WTC11 (cell line): ENCODE measurements at regions not wholly inside any gene's neighbourhood (a gene's known extent, or its start where the extent isn't known, plus 50 kb on each side); places are given as distances from the start of the nearest gene placed in this dataset.
"Not testable (repeated sequence)": the region's sequence is repeated elsewhere in the genome, so short reads cannot be mapped to it uniquely, and the experiment has no call there.

ENCODE experiments used
- ATAC-seq: fragments of 200-7000 bp; cut with Tn5 transposase; 2 replicates; pipeline ENCODE4 v1.10.0; 2021; ENCODE audit warnings: mild to moderate bottlenecking, moderate library complexity
- CTCF ChIA-PET: fragments of 300-600 bp; sonication (Branson Sonifier 250); formaldehyde crosslinking; loops from one replicate; lab custom pipeline; 2021; ENCODE audit warnings: antibody characterized with exemption; lab: Charles Lee
- POLR2A ChIA-PET: fragments of 350-600 bp; sonication (Branson Sonifier 250); formaldehyde crosslinking; loops from one replicate; lab custom pipeline; 2021; ENCODE audit warnings: antibody characterized with exemption; lab: Charles Lee
- DNase-seq: peaks from one replicate; pipeline ENCODE4 v3.0.0; 2021; ENCODE audit warnings: low spot score
- H3K27ac Mint-ChIP-seq: 2 replicates; pipeline ENCODE4 v1.8.0; 2021; ENCODE audit warnings: mixed read lengths
- H3K27me3 Mint-ChIP-seq: 2 replicates; pipeline ENCODE4 v1.8.0; 2021; ENCODE audit warnings: low read depth, mild to moderate bottlenecking, moderate library complexity, mixed read lengths
- H3K36me3 Mint-ChIP-seq: 2 replicates; pipeline ENCODE4 v1.8.0; 2021; ENCODE audit warnings: mixed read lengths
- H3K4me1 Mint-ChIP-seq: 2 replicates; pipeline ENCODE4 v1.8.0; 2022; ENCODE audit warnings: mixed read lengths
- H3K4me3 Mint-ChIP-seq: 2 replicates; pipeline ENCODE4 v1.8.0; 2021; ENCODE audit warnings: mild to moderate bottlenecking, moderate library complexity, mixed read lengths
- H3K9me3 Mint-ChIP-seq: 2 replicates; pipeline ENCODE4 v1.8.0; 2021; ENCODE audit warnings: mixed read lengths
- ATF1 ChIP-seq: sonication (generic); formaldehyde crosslinking; IDR thresholded peaks from 2 replicates; pipeline ENCODE4 v1.8.1; 2023; ENCODE audit warnings: mild to moderate bottlenecking, moderate library complexity, missing genetic modification reagents
- CBFB ChIP-seq: sonication (generic); formaldehyde crosslinking; IDR thresholded peaks from 2 replicates; pipeline ENCODE4 v1.8.1; 2022; ENCODE audit warnings: mild to moderate bottlenecking, low read depth, missing genetic modification reagents
- CREB1 ChIP-seq: sonication (generic); formaldehyde crosslinking; IDR thresholded peaks from 2 replicates; pipeline ENCODE4 v1.8.0; 2023; ENCODE audit warnings: mild to moderate bottlenecking, missing genetic modification reagents
- CREM ChIP-seq: sonication (generic); formaldehyde crosslinking; IDR thresholded peaks from 2 replicates; pipeline ENCODE4 v1.8.1; 2022; ENCODE audit warnings: mild to moderate bottlenecking, missing genetic modification reagents, moderate library complexity
- E2F1 ChIP-seq: sonication (generic); formaldehyde crosslinking; IDR thresholded peaks from 2 replicates; pipeline ENCODE4 v1.8.0; 2022; ENCODE audit warnings: mild to moderate bottlenecking, missing genetic modification reagents
- E2F4 ChIP-seq: sonication (generic); formaldehyde crosslinking; IDR thresholded peaks from 2 replicates; pipeline ENCODE4 v1.8.1; 2022; ENCODE audit warnings: low read depth, mild to moderate bottlenecking, moderate library complexity, missing genetic modification reagents, borderline replicate concordance
- ETV6 ChIP-seq: sonication (generic); formaldehyde crosslinking; IDR thresholded peaks from 2 replicates; pipeline ENCODE4 v1.8.1; 2022; ENCODE audit warnings: mild to moderate bottlenecking, missing genetic modification reagents
- JUN ChIP-seq: sonication (generic); formaldehyde crosslinking; IDR thresholded peaks from 2 replicates; pipeline ENCODE4 v1.8.0; 2023; ENCODE audit warnings: mild to moderate bottlenecking, missing genetic modification reagents
- OVOL2 ChIP-seq: fragments of 250-450 bp; sonication (Bioruptor Pico); IDR thresholded peaks from 2 replicates; pipeline ENCODE4 v1.9.0; 2021; ENCODE audit warnings: mild to moderate bottlenecking, borderline replicate concordance
- PRDM15 ChIP-seq: sonication (generic); formaldehyde crosslinking; IDR thresholded peaks from 2 replicates; pipeline ENCODE4 v1.8.0; 2022; ENCODE audit warnings: missing genetic modification reagents
- TCF7 ChIP-seq: sonication (generic); formaldehyde crosslinking; IDR thresholded peaks from 2 replicates; pipeline ENCODE4 v1.8.0; 2022; ENCODE audit warnings: mild to moderate bottlenecking, low read depth, missing genetic modification reagents, moderate library complexity
- TEAD1 ChIP-seq: sonication (generic); formaldehyde crosslinking; IDR thresholded peaks from 2 replicates; pipeline ENCODE4 v1.8.0; 2022; ENCODE audit warnings: mild to moderate bottlenecking, missing genetic modification reagents
- TEAD4 ChIP-seq: sonication (generic); formaldehyde crosslinking; IDR thresholded peaks from 2 replicates; pipeline ENCODE4 v1.8.0; 2022; ENCODE audit warnings: mild to moderate bottlenecking, missing genetic modification reagents
- ZNF219 ChIP-seq: sonication (generic); formaldehyde crosslinking; IDR thresholded peaks from 2 replicates; pipeline ENCODE4 v1.8.0; 2023; ENCODE audit warnings: missing genetic modification reagents, mild to moderate bottlenecking, borderline replicate concordance
- ZNF317 ChIP-seq: sonication (generic); formaldehyde crosslinking; IDR thresholded peaks from 2 replicates; pipeline ENCODE4 v1.8.1; 2023; ENCODE audit warnings: low read depth, mild to moderate bottlenecking, moderate library complexity, missing genetic modification reagents, borderline replicate concordance
- TF ChIP-seq, protein P1 (sequence below): sonication (generic); formaldehyde crosslinking; IDR thresholded peaks from 2 replicates; pipeline ENCODE4 v1.8.1; 2023; ENCODE audit warnings: mild to moderate bottlenecking, missing genetic modification reagents, borderline replicate concordance
- TF ChIP-seq, protein P2 (sequence below): sonication (generic); formaldehyde crosslinking; IDR thresholded peaks from 2 replicates; pipeline ENCODE4 v1.8.1; 2022; ENCODE audit warnings: mild to moderate bottlenecking, moderate library complexity, missing genetic modification reagents
- TF ChIP-seq, protein P3 (sequence below): fragments of 250-450 bp; sonication (Bioruptor Pico); IDR thresholded peaks from 2 replicates; pipeline ENCODE4 v1.8.0; 2021; ENCODE audit warnings: mild to moderate bottlenecking
- TF ChIP-seq, protein P4 (sequence below): sonication (generic); formaldehyde crosslinking; IDR thresholded peaks from 2 replicates; pipeline ENCODE4 v1.8.1; 2022; ENCODE audit warnings: missing genetic modification reagents, borderline replicate concordance

GRCh38 chr5:17123010-17123409 lies 94.4 kb upstream of the BASP1 start:
- H3K27me3 Mint-ChIP-seq, result peaks cover 3% of the 10 kb centered on the region
- DNase-seq, result no peak
- no peaks in the 10 kb centered on the region; the same call in 1 of the 2 replicates for H3K36me3 Mint-ChIP-seq
- CTCF ChIA-PET, result interaction anchor here (0.6 kb wide), 1 partner anchor 9 kb away, joined by 3 read pairs; no protein-coding TSS in a partner anchor
- H3K27ac Mint-ChIP-seq, result no peak overlapping the region
- ATAC-seq, result no peak
- TF ChIP-seq ETV6 (CRISPR knock-in tag), result no peak
- no peak for TF ChIP-seq JUN (CRISPR knock-in tag)
- TF ChIP-seq TEAD4 (CRISPR knock-in tag), result no peak
- TF ChIP-seq ZNF317, result no peak
- TF ChIP-seq TCF7 (CRISPR knock-in tag), result no peak
- no peak for TF ChIP-seq CREB1 (CRISPR knock-in tag)
- TF ChIP-seq, protein P1, sequence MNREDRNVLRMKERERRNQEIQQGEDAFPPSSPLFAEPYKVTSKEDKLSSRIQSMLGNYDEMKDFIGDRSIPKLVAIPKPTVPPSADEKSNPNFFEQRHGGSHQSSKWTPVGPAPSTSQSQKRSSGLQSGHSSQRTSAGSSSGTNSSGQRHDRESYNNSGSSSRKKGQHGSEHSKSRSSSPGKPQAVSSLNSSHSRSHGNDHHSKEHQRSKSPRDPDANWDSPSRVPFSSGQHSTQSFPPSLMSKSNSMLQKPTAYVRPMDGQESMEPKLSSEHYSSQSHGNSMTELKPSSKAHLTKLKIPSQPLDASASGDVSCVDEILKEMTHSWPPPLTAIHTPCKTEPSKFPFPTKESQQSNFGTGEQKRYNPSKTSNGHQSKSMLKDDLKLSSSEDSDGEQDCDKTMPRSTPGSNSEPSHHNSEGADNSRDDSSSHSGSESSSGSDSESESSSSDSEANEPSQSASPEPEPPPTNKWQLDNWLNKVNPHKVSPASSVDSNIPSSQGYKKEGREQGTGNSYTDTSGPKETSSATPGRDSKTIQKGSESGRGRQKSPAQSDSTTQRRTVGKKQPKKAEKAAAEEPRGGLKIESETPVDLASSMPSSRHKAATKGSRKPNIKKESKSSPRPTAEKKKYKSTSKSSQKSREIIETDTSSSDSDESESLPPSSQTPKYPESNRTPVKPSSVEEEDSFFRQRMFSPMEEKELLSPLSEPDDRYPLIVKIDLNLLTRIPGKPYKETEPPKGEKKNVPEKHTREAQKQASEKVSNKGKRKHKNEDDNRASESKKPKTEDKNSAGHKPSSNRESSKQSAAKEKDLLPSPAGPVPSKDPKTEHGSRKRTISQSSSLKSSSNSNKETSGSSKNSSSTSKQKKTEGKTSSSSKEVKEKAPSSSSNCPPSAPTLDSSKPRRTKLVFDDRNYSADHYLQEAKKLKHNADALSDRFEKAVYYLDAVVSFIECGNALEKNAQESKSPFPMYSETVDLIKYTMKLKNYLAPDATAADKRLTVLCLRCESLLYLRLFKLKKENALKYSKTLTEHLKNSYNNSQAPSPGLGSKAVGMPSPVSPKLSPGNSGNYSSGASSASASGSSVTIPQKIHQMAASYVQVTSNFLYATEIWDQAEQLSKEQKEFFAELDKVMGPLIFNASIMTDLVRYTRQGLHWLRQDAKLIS (CRISPR knock-in tag), result no peak
- TF ChIP-seq, protein P2, sequence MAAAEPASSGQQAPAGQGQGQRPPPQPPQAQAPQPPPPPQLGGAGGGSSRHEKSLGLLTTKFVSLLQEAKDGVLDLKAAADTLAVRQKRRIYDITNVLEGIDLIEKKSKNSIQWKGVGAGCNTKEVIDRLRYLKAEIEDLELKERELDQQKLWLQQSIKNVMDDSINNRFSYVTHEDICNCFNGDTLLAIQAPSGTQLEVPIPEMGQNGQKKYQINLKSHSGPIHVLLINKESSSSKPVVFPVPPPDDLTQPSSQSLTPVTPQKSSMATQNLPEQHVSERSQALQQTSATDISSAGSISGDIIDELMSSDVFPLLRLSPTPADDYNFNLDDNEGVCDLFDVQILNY, result no peak
- TF ChIP-seq, protein P3, sequence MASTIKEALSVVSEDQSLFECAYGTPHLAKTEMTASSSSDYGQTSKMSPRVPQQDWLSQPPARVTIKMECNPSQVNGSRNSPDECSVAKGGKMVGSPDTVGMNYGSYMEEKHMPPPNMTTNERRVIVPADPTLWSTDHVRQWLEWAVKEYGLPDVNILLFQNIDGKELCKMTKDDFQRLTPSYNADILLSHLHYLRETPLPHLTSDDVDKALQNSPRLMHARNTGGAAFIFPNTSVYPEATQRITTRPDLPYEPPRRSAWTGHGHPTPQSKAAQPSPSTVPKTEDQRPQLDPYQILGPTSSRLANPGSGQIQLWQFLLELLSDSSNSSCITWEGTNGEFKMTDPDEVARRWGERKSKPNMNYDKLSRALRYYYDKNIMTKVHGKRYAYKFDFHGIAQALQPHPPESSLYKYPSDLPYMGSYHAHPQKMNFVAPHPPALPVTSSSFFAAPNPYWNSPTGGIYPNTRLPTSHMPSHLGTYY (CRISPR knock-in tag), result no peak
- TF ChIP-seq CBFB (CRISPR knock-in tag), result no peak
- no peak for TF ChIP-seq CREM (CRISPR knock-in tag)
- TF ChIP-seq, protein P4, sequence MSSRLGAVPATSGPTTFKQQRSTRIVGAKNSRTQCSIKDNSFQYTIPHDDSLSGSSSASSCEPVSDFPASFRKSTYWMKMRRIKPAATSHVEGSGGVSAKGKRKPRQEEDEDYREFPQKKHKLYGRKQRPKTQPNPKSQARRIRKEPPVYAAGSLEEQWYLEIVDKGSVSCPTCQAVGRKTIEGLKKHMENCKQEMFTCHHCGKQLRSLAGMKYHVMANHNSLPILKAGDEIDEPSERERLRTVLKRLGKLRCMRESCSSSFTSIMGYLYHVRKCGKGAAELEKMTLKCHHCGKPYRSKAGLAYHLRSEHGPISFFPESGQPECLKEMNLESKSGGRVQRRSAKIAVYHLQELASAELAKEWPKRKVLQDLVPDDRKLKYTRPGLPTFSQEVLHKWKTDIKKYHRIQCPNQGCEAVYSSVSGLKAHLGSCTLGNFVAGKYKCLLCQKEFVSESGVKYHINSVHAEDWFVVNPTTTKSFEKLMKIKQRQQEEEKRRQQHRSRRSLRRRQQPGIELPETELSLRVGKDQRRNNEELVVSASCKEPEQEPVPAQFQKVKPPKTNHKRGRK (CRISPR knock-in tag), result no peak
- TF ChIP-seq E2F4, result no peak
- POLR2A ChIA-PET, result no interaction called here
- no peak overlapping the region for H3K4me3 Mint-ChIP-seq
- 0 out of 2 replicates have a peak, but pooled peaks cover 3% of the 10 kb centered on the region for H3K9me3 Mint-ChIP-seq
- H3K4me1 Mint-ChIP-seq, result 0 out of 2 replicates have a peak, but pooled peaks cover 6% of the 10 kb centered on the region

- H3K36me3 Mint-ChIP-seq, ATAC-seq, H3K4me3 Mint-ChIP-seq, H3K9me3 Mint-ChIP-seq, POLR2A ChIA-PET, H3K27ac Mint-ChIP-seq, H3K27me3 Mint-ChIP-seq, CTCF ChIA-PET, DNase-seq, H3K4me1 Mint-ChIP-seq: not testable (repeated sequence)
These were observed 93.7 kb upstream of the BASP1 start for GRCh38 chr5:17123773-17124172.

DNA sequence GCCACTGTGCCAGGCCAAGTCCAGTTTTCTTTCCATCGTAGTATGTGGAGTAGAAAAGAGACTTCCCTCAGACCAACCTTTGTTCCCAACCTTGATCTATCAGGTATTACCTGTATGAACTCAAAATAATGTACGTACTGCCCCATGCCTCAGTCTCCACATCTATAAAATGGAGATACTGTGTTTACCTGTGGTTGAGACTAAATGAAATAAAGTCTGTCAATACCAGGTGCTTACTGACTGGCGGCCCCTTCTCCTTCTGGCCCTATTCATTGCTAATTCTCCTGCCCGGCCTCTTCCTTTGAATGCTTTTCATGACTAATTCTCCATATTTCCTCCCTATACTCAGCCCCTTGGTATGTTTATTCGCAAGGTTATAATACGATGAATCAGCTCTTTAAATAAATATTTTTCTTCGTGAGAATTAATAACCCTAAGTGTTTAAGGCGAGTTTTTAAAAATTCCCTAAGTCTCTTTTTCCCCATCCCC lies 89.6 kb upstream of the BASP1 start:
- POLR2A ChIA-PET, result no interaction called here
- peaks cover 8% of the 10 kb centered on the region for H3K4me1 Mint-ChIP-seq
- H3K4me3 Mint-ChIP-seq, result no peak overlapping the region
- H3K36me3 Mint-ChIP-seq, result no peaks in the 10 kb centered on the region; the same call in 1 of the 2 replicates
- DNase-seq, result no peak
- CTCF ChIA-PET, result no interaction called here
- H3K9me3 Mint-ChIP-seq, result peaks cover 11% of the 10 kb centered on the region
- H3K27ac Mint-ChIP-seq, result no peak overlapping the region
- ATAC-seq, result no peak
- H3K27me3 Mint-ChIP-seq, result peaks cover 3% of the 10 kb centered on the region
- no peak for TF ChIP-seq OVOL2 (CRISPR knock-in tag)
- no peak for TF ChIP-seq ZNF219 (CRISPR knock-in tag)
- TF ChIP-seq ATF1 (CRISPR knock-in tag), result no peak
- no peak for TF ChIP-seq PRDM15 (CRISPR knock-in tag)
- no peak for TF ChIP-seq CBFB (CRISPR knock-in tag)
- no peak for TF ChIP-seq E2F1 (CRISPR knock-in tag)
- TF ChIP-seq TEAD1 (CRISPR knock-in tag), result no peak
